ENCODE measurements at regions not wholly inside any gene's neighbourhood (a gene's known extent, or its start where the extent isn't known, plus 50 kb on each side); places are given as distances from the start of the nearest gene placed in this dataset.

- H3F3A ChIP-seq (ENCODE audit: insufficient read depth, low read length, poor library complexity, severe bottlenecking), result no peaks in the 10 kb centered on the region
- no peak overlapping the region for H2AFZ ChIP-seq (ENCODE audit: low read depth, low read length)
- no peak overlapping the region for H3K4me3 ChIP-seq (ENCODE audit: low read length)
- no peak overlapping the region for H3K9ac ChIP-seq (ENCODE audit: low read length)
- H3K79me2 ChIP-seq (replicated peaks; ENCODE audit: insufficient read depth, low read length), result no peaks in the 10 kb centered on the region
- TF ChIP-seq EZH2 (IDR thresholded peaks at IDR 0.05; ENCODE audit: borderline replicate concordance, insufficient read depth, low read length, poor library complexity, severe bottlenecking) (no peak), SMC3 (conservative IDR thresholded peaks at IDR 0.05; ENCODE audit: poor library complexity) (no peak), POLR2AphosphoS5 (IDR thresholded peaks at IDR 0.05) (no peak), EP300 (conservative IDR thresholded peaks at IDR 0.05; ENCODE audit: poor library complexity, severe bottlenecking) (no peak), CTCF (IDR thresholded peaks at IDR 0.05; ENCODE audit: poor library complexity, severe bottlenecking) (no peak), RAD21 (conservative IDR thresholded peaks at IDR 0.05) (no peak), REST (IDR thresholded peaks at IDR 0.05; ENCODE audit: borderline replicate concordance) (no peak)
- H3K27me3 ChIP-seq (ENCODE audit: insufficient read depth, low read depth, low read length), result no peaks in the 10 kb centered on the region
- H4K20me1 ChIP-seq (ENCODE audit: insufficient read depth), result no peaks in the 10 kb centered on the region
- no peaks in the 10 kb centered on the region for H3K9me3 ChIP-seq (ENCODE audit: low read length)
- H3K36me3 ChIP-seq (ENCODE audit: insufficient read depth, low read length), result no peaks in the 10 kb centered on the region
- H3K27ac ChIP-seq (ENCODE audit: low read length), result no peak overlapping the region
- no peak overlapping the region for H3K4me2 ChIP-seq (ENCODE audit: low read length)
- H3K9me2 ChIP-seq (ENCODE audit: insufficient read depth, low read length), result no peaks in the 10 kb centered on the region
These were observed 89.3 kb upstream of the NCKAP5 start for GRCh38 chr2:133657591-133657990.

GRCh38 chr2:133658020-133658903, 90.0 kb upstream of the NCKAP5 start:
- Histone ChIP-seq H3K79me2 (replicated peaks; ENCODE audit: insufficient read depth, low read length) (no peaks in the 10 kb centered on the region), H2AFZ (ENCODE audit: low read depth, low read length) (no peak overlapping the region), H3F3A (ENCODE audit: insufficient read depth, low read length, poor library complexity, severe bottlenecking) (no peaks in the 10 kb centered on the region), H3K9ac (ENCODE audit: low read length) (no peak overlapping the region), H3K27me3 (ENCODE audit: insufficient read depth, low read depth, low read length) (no peaks in the 10 kb centered on the region), H3K4me2 (ENCODE audit: low read length) (no peak overlapping the region), H3K9me2 (ENCODE audit: insufficient read depth, low read length) (no peaks in the 10 kb centered on the region), H3K27ac (ENCODE audit: low read length) (no peak overlapping the region), H3K4me3 (ENCODE audit: low read length) (no peak overlapping the region), H3K36me3 (ENCODE audit: insufficient read depth, low read length) (no peaks in the 10 kb centered on the region), H3K9me3 (ENCODE audit: low read length) (no peaks in the 10 kb centered on the region), H4K20me1 (ENCODE audit: insufficient read depth) (no peaks in the 10 kb centered on the region)
- TF ChIP-seq REST (IDR thresholded peaks at IDR 0.05; ENCODE audit: borderline replicate concordance), result no peak
- no peak for TF ChIP-seq MXI1 (conservative IDR thresholded peaks at IDR 0.05; ENCODE audit: poor library complexity, severe bottlenecking)
- no peak for TF ChIP-seq EZH2 (IDR thresholded peaks at IDR 0.05; ENCODE audit: borderline replicate concordance, insufficient read depth, low read length, poor library complexity, severe bottlenecking)
- no peak for TF ChIP-seq POLR2AphosphoS5 (IDR thresholded peaks at IDR 0.05)
- no peak for TF ChIP-seq SMC3 (conservative IDR thresholded peaks at IDR 0.05; ENCODE audit: poor library complexity)
- no peak for TF ChIP-seq CTCF (IDR thresholded peaks at IDR 0.05; ENCODE audit: poor library complexity, severe bottlenecking)
